ENCODE measurements at regions not wholly inside any gene's neighbourhood (a gene's known extent, or its start where the extent isn't known, plus 50 kb on each side); places are given as distances from the start of the nearest gene placed in this dataset.

GRCh38 chr13:106113796-106114195 lies 421.7 kb downstream of the EFNB2 start:
- TF ChIP-seq GATA2 (IDR thresholded peaks at IDR 0.05; ENCODE audit: low read depth, low read length) (no peak), GATA3 (IDR thresholded peaks at IDR 0.05; ENCODE audit: low read depth, low read length) (no peak)

Measured in SH-SY5Y (cell line).